Mucosa of rectum (tissue), 2 donors: ENCODE measurements at regions not wholly inside any gene's neighbourhood (a gene's known extent, or its start where the extent isn't known, plus 50 kb on each side); places are given as distances from the start of the nearest gene placed in this dataset.
A peak's percentile ranks its signal among the peaks of the same experiment; 100 is the strongest.
"Not testable (repeated sequence)": the region's sequence is repeated elsewhere in the genome, so short reads cannot be mapped to it uniquely, and the experiment has no call there.

Experiments
- H3K27ac ChIP-seq, 2 donors: one replicate each; pipeline ENCODE4 v1.7.0; 2013; ENCODE audit warnings: inconsistent platforms in 2 of 2, low read depth in 2 of 2, low read length in 2 of 2
- H3K27me3 ChIP-seq, 2 donors: one replicate each; pipeline ENCODE4 v1.7.0; 2013; ENCODE audit warnings: low read length in 2 of 2; ENCODE audit not compliant: control insufficient read depth in 2 of 2, insufficient read depth in 2 of 2
- H3K36me3 ChIP-seq, 2 donors: one replicate each; pipeline ENCODE4 v1.7.0; 2013; ENCODE audit warnings: low read length in 2 of 2; ENCODE audit not compliant: control insufficient read depth in 2 of 2, insufficient read depth in 2 of 2
- H3K4me1 ChIP-seq, 2 donors: one replicate each; pipeline ENCODE4 v1.7.0; 2013; ENCODE audit warnings: low read length in 2 of 2, mild to moderate bottlenecking in 1 of 2; ENCODE audit not compliant: control insufficient read depth in 2 of 2, insufficient read depth in 2 of 2
- H3K4me3 ChIP-seq, 2 donors: one replicate each; pipeline ENCODE4 v1.7.0; 2013; ENCODE audit warnings: low read length in 2 of 2
- H3K9ac ChIP-seq, 2 donors: one replicate each; pipeline ENCODE4 v1.7.0; 2013; ENCODE audit warnings: low read length in 2 of 2, low read depth in 1 of 2, mild to moderate bottlenecking in 1 of 2
- H3K9me3 ChIP-seq, 2 donors: one replicate each; pipeline ENCODE4 v1.7.0; 2013; ENCODE audit warnings: low read length in 2 of 2; ENCODE audit not compliant: control insufficient read depth in 2 of 2
- donor health status: healthy.
- donor health status: Normal muscosa, but diverticular disease.

GRCh38 chr16:88262858-88263563, 119.7 kb upstream of the ZNF469 start:
- not testable (repeated sequence) for H3K36me3 ChIP-seq, H3K4me1 ChIP-seq, H3K27ac ChIP-seq, H3K9ac ChIP-seq, H3K4me3 ChIP-seq, H3K27me3 ChIP-seq, H3K9me3 ChIP-seq

DNA sequence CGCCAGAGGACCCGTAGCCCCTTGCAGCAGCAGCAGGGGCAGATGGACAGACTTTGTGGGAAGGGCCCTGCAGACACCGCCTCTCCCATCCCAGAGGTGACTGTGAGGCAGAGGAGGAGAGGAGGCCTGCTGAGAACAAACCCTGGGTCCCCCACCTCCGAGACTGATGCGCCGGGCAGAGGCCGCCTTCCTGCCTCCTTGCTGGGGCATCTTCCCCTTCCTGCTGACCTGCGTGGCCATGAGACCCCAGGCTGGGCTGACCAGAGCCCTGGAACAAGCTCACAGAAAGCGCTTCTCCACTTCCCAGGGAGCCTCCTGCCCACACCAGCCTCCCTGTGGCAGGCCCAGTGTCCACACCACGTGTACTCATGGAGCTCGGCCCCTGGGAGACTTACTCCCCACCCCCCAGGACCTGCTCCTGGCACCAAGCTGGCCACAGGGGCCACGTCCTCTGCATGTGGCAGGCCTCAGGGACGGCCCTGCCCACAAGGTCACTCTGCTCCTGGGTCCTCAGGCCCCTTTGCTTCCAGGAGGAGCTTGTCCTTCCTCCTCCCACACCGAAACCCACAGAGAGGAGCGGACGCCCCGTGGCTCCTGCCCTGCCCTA, 119.0 kb upstream of the ZNF469 start:
- not testable (repeated sequence) for H3K36me3 ChIP-seq, H3K4me3 ChIP-seq, H3K27ac ChIP-seq, H3K9me3 ChIP-seq, H3K9ac ChIP-seq, H3K4me1 ChIP-seq, H3K27me3 ChIP-seq

DNA sequence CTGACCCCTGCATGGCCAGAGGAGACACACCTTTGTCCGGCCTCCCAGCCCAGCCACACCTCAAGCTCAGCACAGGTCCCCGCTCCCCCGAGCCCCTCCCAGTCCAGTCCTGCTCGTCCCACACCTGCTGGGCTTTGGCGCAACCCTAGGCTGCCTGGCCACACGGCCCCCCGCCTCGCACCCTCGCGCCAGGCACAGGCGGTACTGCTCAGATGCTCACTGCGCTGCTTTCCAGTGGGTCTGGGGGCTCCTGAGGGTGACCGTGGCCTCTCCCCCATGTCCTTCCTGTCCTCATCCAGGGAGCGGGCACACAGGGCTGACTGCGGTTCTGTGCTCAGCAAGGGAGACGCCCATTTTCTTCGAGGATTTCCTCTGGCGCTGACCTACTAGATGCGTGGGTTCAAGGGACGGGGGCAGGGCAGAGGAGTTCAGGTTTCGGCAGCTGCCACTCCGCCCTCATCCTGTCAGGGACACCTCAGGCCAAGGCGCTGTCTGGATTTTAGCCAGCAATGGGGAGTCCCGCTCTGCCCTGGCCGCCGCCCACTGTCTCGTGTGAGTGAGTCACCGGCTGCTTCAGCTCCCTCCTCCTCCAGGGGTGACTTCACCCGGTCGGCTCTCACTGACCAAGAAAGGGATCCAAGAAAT, 118.0 kb upstream of the ZNF469 start:
- no peak overlapping the region for H3K4me3 ChIP-seq
- no peak overlapping the region for H3K27ac ChIP-seq
- H3K27me3 ChIP-seq = no peaks in the 10 kb centered on the region
- peak overlapping the region in 1 of 2 donors; percentile 27 for H3K9ac ChIP-seq
- peaks cover 6% of the 10 kb centered on the region in 2 donors for H3K4me1 ChIP-seq
- H3K9me3 ChIP-seq = no peaks in the 10 kb centered on the region
- H3K36me3 ChIP-seq = no peaks in the 10 kb centered on the region

DNA sequence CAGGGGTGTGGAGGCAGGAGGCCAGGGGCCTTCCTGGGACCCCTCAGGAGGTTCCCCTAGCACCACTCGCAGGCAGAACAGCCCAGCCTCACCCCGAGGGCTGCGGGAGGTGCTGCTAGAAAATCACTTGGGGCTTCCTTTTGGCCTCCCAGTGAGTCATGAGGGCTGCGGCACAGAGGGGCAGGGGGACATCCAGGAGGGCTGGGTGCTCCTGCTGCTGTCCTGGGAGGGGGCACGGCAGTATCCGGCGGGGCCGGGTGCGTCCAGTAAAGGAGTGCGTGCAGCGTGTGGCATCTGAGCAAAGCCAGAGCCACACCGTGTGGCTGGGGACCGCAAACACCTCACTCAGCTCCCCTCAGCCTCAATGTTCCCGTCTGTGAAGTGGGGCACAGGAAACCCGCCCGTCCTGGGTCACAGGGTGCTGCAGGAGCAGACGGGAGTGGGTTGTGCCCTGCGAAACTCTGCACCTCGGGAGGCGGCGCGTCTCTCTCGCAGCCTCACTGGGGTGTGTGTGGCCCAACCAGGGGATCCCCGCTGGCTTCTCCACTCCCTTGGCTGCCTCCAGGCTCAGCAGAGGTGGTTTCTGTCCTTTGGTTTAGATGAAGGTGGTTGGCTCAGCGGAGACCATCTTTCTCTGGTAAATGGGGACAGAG, 117.3 kb upstream of the ZNF469 start:
- not testable (repeated sequence) for H3K27ac ChIP-seq, H3K36me3 ChIP-seq, H3K9ac ChIP-seq, H3K4me1 ChIP-seq, H3K27me3 ChIP-seq, H3K9me3 ChIP-seq, H3K4me3 ChIP-seq

- H3K9ac ChIP-seq, H3K4me3 ChIP-seq, H3K4me1 ChIP-seq, H3K36me3 ChIP-seq, H3K27ac ChIP-seq, H3K27me3 ChIP-seq, H3K9me3 ChIP-seq: not testable (repeated sequence)
These were observed 116.7 kb upstream of the ZNF469 start for GRCh38 chr16:88266036-88266435.

GRCh38 chr16:88266935-88267551, 115.7 kb upstream of the ZNF469 start:
- not testable (repeated sequence) for H3K4me3 ChIP-seq, H3K4me1 ChIP-seq, H3K9ac ChIP-seq, H3K27ac ChIP-seq, H3K9me3 ChIP-seq, H3K27me3 ChIP-seq, H3K36me3 ChIP-seq

DNA sequence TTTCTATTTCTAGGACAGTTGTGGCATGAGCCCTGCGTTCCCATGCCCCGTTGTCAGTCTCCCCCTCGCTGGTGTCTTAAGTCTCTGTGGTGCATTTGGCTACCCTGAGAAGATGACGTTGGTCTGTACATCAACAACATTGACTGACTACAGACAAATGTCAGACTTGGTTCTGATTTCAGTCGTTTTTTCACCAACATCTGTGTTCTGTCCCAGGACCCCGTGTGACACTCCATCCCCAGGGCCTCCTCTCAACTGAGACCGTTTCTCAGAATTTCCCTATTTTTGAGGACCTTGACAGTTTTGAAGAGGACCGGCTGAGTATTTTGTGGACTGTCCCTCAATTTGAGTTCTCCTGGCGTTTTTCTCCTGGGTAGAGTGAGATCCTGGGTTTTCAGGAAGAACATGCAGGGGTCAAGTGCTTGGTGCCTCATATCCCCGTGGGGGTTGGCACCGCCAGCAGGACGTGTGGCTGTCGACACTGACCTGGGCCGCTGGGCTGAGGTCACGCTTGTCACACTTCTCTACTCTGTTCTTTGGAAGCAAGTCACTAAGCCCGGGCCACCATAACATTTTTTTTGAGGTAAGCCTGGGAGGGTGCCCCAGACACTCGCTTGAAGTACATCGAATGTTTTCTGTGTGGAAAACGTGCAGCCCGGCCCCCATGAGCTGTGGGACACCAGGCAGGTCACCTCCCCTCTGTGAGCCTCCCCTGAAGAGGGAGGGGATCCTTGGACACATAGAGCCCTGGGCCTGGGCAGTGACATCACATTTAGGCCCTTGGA, 114.4 kb upstream of the ZNF469 start:
- not testable (repeated sequence) for H3K27ac ChIP-seq, H3K4me1 ChIP-seq, H3K9me3 ChIP-seq, H3K27me3 ChIP-seq, H3K4me3 ChIP-seq, H3K36me3 ChIP-seq, H3K9ac ChIP-seq

GRCh38 chr16:88270171-88270790, 112.5 kb upstream of the ZNF469 start:
- not testable (repeated sequence) for H3K27ac ChIP-seq, H3K36me3 ChIP-seq

GRCh38 chr16:88271296-88271695, 111.5 kb upstream of the ZNF469 start:
- H3K4me1 ChIP-seq, H3K4me3 ChIP-seq, H3K36me3 ChIP-seq, H3K27me3 ChIP-seq, H3K9ac ChIP-seq, H3K9me3 ChIP-seq, H3K27ac ChIP-seq: not testable (repeated sequence)

More at GRCh38 chr16:88270171-88270790, 112.5 kb upstream of the ZNF469 start:
- H3K9me3 ChIP-seq, H3K4me3 ChIP-seq, H3K4me1 ChIP-seq, H3K9ac ChIP-seq, H3K27me3 ChIP-seq: not testable (repeated sequence)
